Activated CD8-positive, alpha-beta memory T cell treated with anti-CD3 and anti-CD28 coated beads, Interleukin-2, amount 50 U/mL, for 1 hour (primary cell): ENCODE measurements at regions not wholly inside any gene's neighbourhood (a gene's known extent, or its start where the extent isn't known, plus 50 kb on each side); places are given as distances from the start of the nearest gene placed in this dataset.

Experiments used
- DNase-seq: peaks from one replicate; pipeline ENCODE4 v3.0.0-alpha.2; 2020; ENCODE audit errors: extremely low read depth

DNA sequence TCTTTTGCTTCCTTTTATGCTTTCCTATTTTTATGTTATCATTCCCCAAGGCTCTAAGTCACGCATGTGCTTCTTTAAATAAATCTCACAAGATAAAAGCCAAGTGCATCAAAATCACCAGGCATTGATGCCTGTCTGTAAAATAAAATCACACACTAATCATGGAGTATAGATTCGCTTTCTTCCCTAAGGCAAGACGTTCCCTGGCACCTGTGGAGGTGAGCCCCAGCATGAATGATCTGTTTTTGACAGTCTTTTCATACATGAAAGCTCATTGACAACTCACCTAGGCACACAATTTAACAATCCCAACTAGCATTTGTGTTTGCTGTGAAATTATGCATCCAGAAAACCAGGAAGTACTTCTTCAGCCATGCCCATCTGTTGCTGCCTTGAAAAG, 146.9 kb upstream of the DMAC1 start:
- DNase-seq: no peak

DNA sequence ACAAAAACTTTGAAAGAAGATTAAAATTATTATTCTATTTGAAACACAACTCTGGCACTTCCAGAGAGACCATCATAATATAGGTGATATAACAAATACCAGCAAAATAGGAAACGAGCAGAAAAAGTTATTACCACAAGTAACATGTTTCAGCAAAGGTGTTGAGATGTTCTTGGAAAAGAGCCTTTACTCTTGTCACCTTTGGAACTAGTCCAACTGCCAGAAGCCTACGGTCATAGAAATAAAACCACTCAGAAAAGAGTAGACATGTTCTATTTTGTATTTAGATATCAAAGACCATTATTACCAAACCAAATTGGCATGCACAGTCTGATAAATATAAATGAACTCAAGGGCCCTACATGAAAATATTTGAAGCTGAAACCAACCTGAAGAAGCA, 145.0 kb upstream of the DMAC1 start:
- DNase-seq: no peak

DNA sequence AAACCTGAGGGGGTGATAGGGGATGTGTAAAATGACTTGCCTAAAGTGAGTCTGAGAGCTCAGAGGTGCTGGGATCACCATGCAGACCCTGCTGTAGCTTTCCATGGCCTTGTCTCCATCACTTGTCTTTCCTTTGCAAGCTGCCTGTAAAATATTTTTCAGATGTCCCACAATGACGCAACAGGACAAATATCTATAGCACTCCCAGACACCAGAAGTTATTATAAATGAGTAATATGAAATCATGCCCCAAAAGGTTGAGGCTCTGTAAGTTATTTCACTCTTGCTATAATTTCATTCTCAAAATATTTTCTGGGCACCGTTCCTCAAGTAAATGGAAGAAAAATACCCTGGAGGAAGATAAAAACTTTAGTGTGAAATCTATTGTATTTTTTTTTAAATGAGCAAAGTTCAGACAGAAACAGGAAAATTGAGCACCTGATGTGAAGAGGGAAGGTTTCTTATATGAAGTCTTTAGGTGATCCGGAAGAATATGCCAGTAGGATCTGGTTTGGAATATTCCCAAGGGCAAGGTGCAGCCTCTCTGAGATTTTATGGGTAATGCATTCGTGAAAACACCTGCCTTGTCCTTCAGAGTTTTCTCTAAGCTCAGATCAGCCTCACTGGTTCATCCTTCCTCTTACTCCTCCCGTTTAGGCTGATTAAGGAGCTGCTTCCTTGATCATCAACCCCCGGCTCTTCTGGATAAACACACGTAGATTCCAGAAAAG, 138.3 kb upstream of the DMAC1 start:
- no peak for DNase-seq

DNA sequence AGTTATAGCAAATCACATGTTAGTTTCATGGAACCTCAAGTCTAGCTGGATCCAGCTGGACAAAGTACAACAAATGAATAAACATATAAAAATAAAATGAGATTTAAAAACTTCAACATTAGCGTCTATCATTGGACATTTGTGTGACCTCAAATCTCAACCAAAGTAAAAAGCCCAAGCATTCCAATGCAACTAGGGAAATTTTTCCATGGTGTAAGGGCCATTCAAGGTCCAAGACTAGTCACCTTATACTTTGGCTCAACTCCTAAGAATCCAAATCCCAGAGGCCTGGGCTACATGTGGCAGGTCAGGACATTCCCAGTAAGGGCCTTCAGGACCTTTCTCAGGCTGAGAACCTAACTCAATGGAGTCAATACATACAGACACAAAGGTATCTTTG, 137.4 kb upstream of the DMAC1 start:
- no peak for DNase-seq

DNA sequence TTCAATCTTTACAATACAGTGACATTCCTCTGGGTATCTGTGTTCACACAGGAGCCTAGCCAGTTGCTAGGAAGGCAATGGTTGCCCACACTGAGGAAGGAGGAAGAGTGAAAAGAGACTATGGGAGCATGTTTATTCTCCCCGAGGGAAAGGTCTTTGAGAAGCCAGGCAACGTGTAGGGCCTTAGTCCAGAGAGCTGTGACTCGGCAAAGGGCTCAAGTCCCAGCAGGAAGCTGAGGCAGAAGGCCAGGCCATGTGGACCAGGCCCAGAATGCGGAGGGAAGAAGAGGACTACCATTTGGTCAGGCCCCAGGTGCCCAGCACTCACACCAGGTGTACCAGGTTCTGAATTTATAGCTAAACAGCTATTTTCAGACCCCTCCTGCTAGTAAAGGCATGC, 136.6 kb upstream of the DMAC1 start:
- DNase-seq: no peak

DNA sequence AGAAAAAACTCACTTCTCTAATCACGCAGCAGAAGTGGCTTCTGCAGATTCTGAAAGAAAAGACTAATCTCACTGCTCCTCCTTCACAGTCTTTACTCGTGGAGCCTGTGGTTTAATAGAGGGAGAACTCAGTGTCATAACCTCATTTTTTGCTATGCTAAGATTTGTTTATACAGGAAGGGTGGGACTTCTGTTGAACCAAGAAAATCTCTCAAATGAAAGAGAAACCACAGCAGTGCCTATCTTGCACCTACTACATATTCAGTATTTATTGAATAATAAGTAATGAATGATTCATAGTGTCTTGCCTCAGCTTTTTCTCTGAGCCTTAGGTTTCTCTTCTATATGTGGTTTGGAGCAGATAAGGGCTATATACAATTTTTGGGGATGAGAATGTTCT, 136.1 kb upstream of the DMAC1 start:
- no peak for DNase-seq

DNA sequence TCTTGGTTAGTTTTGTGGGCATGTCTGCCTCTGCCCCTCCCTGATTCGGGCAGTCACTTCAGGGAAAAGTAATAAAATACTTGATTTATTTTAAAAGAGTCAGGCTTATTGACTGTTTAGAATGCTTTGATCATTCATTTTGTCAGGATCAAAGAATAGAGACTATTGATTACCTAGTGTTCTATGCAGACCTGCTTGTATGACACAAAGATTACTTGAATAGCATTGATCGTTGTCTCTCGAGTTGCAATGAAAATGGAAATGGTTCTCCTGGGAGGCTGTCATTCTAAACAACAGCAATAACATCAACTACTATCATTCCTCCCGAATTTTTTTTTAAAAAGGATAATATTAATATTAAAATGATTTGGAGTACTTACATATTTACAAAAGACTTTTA, 133.2 kb upstream of the DMAC1 start:
- DNase-seq: no peak

DNA sequence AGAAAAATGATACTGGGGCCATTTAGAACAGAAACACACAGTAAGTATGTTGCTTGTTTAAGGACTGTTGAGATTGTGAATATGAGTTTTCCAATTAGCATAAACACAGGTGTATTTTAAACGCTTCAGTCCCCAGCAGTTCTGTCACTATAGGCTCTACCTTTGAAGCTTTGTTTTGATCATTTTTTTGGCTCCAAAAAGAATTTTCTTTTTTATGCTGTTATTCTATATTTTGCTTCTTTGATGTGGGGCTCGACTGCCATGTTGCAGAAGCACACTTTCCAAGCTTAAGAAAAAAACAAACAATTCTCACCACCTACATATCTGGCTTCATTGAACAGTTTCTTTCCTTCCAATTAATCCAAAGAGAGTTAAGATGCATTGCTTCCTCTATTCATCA, 131.0 kb upstream of the DMAC1 start:
- DNase-seq: no peak

DNA sequence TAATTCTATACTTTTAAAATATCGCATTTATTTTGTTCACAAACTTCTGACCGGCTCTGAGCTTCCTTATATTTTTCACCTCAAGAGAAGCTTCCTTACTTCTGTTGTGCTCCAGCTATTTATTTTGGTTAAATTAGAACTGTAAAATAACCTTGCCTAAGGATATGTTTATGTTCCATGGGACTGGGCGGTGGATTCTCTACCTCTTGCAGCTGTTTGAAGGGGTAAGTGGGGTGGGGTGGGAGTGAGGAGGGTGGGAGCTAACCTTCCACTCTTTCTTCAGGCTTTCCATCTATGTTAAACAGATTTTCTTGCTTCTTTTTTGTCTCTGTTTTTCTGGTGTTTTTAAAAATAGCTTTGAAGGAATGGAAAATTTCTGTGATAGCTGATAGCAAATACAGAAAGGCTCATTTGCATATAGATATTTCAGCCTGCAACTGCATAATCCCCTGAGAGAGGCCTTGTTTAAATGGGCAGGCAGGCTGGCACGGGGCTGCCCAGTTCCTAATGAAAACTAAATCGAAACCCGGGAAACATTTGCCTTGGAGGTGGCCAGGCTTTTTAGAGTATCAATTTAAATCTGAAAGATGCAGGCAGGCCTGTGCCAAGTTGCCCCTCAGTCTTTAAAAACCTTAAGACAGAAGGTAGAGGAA, 122.1 kb upstream of the DMAC1 start:
- no peak for DNase-seq

DNA sequence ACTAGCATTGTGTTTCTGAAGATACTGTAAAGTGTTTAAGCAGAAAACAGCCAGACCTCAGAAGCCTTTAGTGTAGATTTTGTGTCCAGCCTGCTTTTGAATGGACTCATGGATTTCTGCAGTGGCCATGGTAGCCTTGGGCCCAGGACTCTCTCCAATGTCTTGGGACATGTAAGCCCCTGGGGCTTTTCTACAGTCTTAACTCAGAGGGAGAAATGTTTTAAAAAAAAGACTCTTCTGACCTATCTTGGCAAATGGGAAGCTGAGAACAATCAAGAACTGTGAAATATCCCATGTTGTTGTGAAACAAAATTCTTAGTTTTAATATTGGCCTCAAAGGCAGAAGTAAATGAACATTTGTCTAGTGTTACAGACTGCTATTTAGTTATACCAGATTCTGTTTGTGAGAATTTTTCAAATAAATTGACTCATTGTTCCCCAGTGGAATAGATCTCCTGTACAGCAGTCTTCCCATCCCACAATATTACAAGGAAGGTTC, 112.5 kb upstream of the DMAC1 start:
- DNase-seq: no peak

DNA sequence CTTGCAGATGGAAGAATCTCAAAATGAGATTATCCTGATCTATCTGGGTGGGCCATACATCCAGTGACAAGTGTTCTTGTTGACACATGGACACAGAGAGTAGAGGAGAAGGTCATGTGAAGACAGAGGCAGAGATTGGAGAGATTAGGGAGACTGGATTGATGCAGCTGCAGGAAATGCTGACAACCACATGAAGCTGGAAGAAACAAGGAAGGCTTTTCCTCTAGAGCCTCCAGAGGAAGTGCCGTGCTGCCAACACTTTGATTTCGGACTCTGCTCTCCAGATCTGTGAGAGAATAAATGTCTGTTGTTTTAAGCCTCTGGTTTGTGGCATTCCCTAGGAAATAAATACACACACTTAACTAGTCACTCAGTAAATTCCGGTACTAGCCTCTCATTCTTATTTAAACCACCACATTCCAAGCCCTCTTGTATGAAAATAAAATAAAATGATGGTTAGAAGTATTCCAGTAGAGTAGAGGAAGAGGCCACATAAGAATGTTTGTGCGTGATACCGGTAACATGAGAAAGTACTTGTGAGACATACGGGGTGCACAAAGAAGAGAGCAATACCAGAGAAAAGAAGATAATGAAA, 110.9 kb upstream of the DMAC1 start:
- no peak for DNase-seq

DNA sequence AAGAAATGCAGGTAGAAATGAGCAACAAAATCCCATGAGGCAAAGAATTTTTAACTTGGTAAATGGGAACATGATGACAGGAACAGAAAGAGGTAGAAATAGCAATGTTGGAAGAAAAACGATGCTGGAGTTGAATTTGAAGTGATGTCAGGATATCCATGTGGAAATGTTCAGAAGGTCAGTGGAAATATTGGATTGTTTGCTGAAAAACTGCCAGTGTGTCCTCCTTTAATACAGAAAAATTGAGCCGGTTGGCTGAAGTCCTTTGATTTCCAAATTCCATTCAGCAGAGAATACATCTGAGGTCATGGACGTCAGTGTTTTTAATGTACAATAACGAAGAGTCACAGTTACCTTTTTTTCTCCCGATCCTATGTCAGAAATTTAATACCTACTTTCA, 110.0 kb upstream of the DMAC1 start:
- no peak for DNase-seq

DNA sequence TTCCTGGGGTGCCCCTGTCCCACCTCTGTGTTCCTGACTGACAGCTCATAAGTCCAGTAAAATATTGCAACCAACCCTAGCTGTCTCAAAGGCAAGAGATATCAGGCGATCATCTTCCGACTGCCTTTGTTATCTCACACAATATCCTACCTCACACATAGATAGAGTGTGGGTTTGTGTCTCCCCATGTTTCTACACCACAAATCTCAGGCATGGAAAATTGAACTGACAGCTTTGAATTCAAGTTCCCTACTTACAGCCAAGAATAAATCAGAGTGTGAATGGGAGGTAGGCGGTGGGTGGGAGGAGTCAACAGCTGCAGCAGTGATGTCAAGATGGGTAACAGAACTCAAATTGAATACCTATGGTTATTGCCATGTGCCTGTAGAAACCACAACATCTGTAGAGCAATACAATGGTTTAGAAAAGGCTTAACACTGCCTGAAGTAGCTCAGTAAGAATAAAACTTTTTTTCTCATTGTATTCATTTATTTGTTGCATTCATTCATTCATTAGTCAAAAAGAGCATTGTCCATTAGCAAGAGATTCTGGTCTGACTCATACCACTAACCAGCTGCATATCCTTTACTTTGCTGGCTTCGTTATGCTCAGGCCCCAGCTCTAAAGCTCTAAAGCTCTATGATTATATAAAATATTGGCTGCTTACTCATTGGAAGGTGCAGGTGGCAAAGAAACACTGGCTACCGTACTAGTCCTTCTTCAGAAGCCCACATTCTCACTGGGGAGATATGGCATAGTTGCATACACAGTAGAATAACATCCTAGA, 108.2 kb upstream of the DMAC1 start:
- no peak for DNase-seq

DNA sequence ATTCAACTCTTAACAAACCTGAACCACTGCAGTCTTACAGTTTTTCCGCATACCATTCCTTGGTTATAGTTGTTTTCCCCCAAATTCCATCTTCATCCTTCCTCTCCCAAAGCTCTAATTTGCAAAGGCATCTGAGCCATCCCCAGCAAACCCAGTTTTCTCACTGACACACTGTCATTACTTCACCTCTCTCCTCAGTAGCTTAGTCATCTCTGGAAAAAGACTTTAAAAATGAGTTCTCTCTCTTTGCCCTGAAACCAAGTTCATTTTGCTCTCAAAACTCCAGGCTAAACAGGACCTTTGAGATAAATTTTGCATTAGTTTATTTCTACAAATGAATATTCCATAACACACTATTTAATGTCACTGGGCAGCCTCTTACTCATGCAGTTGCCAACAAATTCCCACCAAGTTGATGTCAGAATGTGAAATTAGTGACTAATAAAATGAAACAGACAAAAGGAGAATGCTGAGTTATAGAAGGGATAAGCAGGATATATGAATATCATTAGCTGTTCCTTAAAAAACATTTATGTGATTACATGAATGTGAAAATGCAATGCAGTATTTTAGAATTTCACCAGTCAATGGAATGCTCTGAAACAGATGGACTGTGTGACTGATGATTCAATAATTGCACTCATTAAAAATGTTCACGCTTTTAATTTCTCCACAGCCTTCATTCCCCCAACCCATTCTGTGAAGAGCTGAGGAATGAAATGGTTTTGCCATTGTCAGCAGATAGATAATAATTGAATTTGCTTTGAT, 107.4 kb upstream of the DMAC1 start:
- no peak for DNase-seq

DNA sequence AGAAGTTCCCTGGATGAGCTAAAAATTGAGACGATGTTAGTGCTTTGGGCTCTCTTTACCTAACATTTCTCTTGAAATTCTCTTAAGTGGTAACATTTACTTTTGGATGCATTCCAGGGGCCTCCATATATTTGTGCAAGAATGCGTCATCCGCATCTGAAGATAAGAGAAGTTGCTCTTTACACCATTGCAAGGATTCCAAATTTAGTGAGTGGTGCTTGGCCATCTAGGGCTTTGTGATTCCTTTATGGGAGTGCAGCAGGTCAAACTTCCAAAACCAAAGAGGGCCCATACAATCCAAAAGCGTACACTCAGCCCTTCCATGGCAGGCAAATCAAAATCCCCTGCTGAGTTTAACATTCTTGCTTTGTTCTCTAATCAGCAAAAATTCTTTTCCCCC, 102.0 kb upstream of the DMAC1 start:
- DNase-seq: no peak

DNA sequence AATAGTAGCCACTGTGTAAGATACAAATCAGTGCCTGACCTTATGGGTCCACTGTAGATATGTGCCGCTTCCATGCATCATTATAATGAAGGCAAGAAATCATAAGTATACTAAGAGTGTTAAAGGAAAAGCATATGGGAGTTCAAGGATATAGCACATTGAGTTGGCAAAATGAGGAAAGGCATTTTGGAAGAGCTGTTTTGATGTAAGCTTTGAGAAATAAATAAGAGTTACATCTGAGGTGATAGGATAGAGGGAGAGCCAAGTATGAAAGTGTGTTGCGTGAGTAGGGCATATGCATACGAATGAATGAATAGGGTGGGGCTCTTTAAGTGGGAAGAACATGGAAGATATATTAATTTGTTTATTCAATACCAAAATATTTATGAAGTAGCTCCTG, 101.0 kb upstream of the DMAC1 start:
- no peak for DNase-seq

DNA sequence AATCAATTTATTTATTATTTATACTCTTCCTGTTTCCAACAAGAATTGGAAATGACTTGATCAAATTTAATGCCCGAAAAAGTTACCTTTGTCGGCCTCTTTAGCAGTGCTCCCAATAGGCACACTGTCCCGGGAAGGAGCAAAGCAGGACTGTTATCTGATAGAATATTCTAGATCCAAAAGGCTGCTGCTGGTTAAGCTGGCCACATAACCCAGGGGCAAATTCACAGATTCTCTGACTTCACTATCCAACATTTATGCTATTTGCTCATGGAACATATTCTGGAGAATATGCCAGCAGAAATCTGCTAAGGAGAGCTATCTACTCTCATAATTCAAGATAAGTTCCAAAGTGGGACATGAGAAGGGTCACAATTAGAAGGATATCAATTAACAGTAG, 100.2 kb upstream of the DMAC1 start:
- no peak for DNase-seq

DNA sequence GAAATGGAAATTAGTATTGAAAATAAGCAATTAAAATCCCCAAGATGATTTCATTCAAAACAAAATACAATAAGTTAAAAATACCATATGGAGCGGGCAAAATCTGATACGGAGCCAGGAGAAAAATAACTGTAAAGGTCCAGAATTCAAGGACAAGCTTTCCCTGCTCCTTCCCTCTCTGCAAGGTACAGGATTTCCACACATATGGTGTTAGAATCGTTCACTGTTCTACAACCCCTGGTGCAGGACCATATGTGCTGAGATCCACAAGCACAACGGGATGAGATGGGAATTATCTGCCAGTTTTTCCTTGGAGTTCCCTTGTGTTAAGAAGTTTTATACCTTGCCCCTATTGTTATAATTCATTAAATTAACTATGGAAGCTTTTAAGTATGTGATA, 94.7 kb upstream of the DMAC1 start:
- DNase-seq: no peak

DNA sequence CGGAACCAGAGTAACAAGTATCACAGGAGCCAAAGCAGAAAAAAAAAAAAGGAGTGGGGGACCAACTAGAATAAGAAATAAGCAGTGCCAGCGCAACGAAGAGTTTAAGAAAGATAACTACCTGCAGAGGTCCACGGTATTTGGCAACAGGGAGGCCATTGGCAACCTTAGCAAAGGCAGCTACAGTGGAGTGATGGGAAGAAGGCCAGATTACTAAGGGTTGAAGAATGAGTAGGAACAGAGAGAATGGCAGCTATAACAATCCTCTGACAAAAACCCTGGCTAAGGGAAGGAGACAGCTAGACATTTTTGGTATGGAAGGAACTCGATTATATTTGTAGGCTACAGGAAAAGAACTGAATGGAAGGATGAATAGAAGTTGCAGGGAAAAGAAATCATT, 93.4 kb upstream of the DMAC1 start:
- DNase-seq: no peak

DNA sequence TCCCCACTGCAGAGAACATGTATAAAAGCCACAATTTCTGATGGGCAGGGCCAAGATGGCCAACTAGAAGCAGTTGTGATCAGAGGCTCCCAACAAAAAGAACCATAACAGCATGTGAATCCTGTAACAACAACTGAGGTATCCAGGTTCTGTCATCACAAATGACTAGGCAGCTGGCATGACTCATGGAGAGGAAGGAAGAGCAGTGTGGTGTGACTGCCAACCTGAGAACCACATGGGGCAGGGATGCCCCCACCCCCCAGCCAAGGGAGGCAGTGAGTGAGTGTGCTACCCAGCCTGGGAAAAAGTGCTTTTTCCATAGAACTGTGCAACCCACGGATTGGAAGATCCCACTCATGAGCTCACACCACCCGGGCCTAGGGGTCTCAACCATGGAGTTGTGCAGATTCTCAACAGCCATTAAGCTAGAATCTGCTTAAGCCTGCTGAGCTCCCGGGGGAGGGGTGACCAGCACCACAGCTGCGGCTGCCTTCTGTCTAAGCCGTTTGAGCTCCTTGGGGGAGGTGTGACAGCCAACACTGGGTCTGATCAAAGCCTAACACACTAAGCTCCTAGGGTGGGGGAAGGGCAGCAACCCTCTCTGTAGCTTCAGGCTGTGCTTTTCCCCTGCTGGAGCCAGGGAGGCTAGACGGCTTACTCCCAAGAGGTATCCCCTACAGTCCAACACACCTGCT, 80.1 kb upstream of the DMAC1 start:
- DNase-seq: no peak
